CD4-positive, alpha-beta T cell treated with Interleukin-1 beta for 1 hour (primary cell): ENCODE measurements at regions not wholly inside any gene's neighbourhood (a gene's known extent, or its start where the extent isn't known, plus 50 kb on each side); places are given as distances from the start of the nearest gene placed in this dataset.

ENCODE experiments used
- DNase-seq, 2 donors: peaks; one replicate each; pipeline ENCODE4 v3.0.0-alpha.2; 2020 to 2022

- no peak for DNase-seq
These were observed 349.2 kb upstream of the MAD2L1 start for GRCh38 chr4:120415896-120416295.

GRCh38 chr4:120406960-120407359 lies 340.3 kb upstream of the MAD2L1 start:
- no peak for DNase-seq

GRCh38 chr4:120403296-120403695 lies 336.6 kb upstream of the MAD2L1 start:
- no peak for DNase-seq

- DNase-seq: no peak
These were observed 333.8 kb upstream of the MAD2L1 start for GRCh38 chr4:120400441-120400840.

- no peak for DNase-seq
These were observed 333.2 kb upstream of the MAD2L1 start for GRCh38 chr4:120399826-120400225.

- DNase-seq: no peak
These were observed 329.1 kb upstream of the MAD2L1 start for GRCh38 chr4:120395746-120396145.

- no peak for DNase-seq
These were observed 289.2 kb upstream of the MAD2L1 start for GRCh38 chr4:120355881-120356280.

GRCh38 chr4:120354381-120354780 lies 287.7 kb upstream of the MAD2L1 start:
- no peak for DNase-seq

GRCh38 chr4:120353235-120353634 lies 286.6 kb upstream of the MAD2L1 start:
- DNase-seq: no peak

- DNase-seq: no peak
These were observed 286.1 kb upstream of the MAD2L1 start for GRCh38 chr4:120352739-120353138.

- DNase-seq: no peak
These were observed 282.3 kb upstream of the MAD2L1 start for GRCh38 chr4:120348948-120349347.

GRCh38 chr4:120348521-120348920 lies 281.9 kb upstream of the MAD2L1 start:
- DNase-seq: no peak

GRCh38 chr4:120331486-120332370 lies 265.1 kb upstream of the MAD2L1 start:
- DNase-seq: no peak

- DNase-seq: no peak
These were observed 262.7 kb upstream of the MAD2L1 start for GRCh38 chr4:120329386-120329785.

GRCh38 chr4:120327276-120327675 lies 260.6 kb upstream of the MAD2L1 start:
- no peak for DNase-seq

GRCh38 chr4:120319046-120319767 lies 252.6 kb upstream of the MAD2L1 start:
- no peak for DNase-seq

- no peak for DNase-seq
These were observed 251.7 kb upstream of the MAD2L1 start for GRCh38 chr4:120318196-120318846.

GRCh38 chr4:120317713-120318112 lies 251.1 kb upstream of the MAD2L1 start:
- DNase-seq: no peak

GRCh38 chr4:120316416-120316815 lies 249.8 kb upstream of the MAD2L1 start:
- DNase-seq: no peak

GRCh38 chr4:120314969-120315368 lies 248.3 kb upstream of the MAD2L1 start:
- no peak for DNase-seq

GRCh38 chr4:120304801-120305200 lies 238.2 kb upstream of the MAD2L1 start:
- DNase-seq: no peak

GRCh38 chr4:120299631-120300030 lies 233.0 kb upstream of the MAD2L1 start:
- no peak for DNase-seq

GRCh38 chr4:120293341-120293740 lies 226.7 kb upstream of the MAD2L1 start:
- DNase-seq: no peak

GRCh38 chr4:120291541-120291940 lies 224.9 kb upstream of the MAD2L1 start:
- DNase-seq: no peak
